CD4-positive, CD25-positive, alpha-beta regulatory T cell (primary cell): ENCODE measurements at regions not wholly inside any gene's neighbourhood (a gene's known extent, or its start where the extent isn't known, plus 50 kb on each side); places are given as distances from the start of the nearest gene placed in this dataset.

Experiments used
- ATAC-seq, 2 donors: fragments of 150-1000 bp; cut with Tn5 transposase; one replicate each; pipeline ENCODE4 v1.10.0; 2021; ENCODE audit warnings: low read depth in 2 of 2, moderate number of reproducible peaks in 2 of 2, moderate library complexity in 1 of 2
- DNase-seq, 3 donors: peaks; one replicate each; pipeline versions ENCODE4 v3.0.0 to v3.0.0-alpha.2; 2012 to 2022; ENCODE audit warnings: mixed read lengths in 1 of 3
- H3K27ac ChIP-seq: one replicate; pipeline ENCODE4 v1.7.0; 2013; ENCODE audit warnings: mild to moderate bottlenecking, low read length; ENCODE audit not compliant: insufficient read depth, poor library complexity, severe bottlenecking
- H3K27me3 ChIP-seq: one replicate; pipeline ENCODE4 v1.7.0; 2013; ENCODE audit warnings: low read length; ENCODE audit not compliant: control insufficient read depth, insufficient read depth
- H3K36me3 ChIP-seq: one replicate; pipeline ENCODE4 v1.7.0; 2013; ENCODE audit warnings: mild to moderate bottlenecking, low read length, moderate library complexity; ENCODE audit not compliant: control insufficient read depth, insufficient read depth
- H3K4me1 ChIP-seq: 2 replicates; pipeline ENCODE4 v1.7.0; 2013; ENCODE audit warnings: mild to moderate bottlenecking, low read length; ENCODE audit not compliant: insufficient read depth, control insufficient read depth, poor library complexity, severe bottlenecking
- H3K4me3 ChIP-seq: one replicate; pipeline ENCODE4 v1.7.0; 2013; ENCODE audit warnings: low read depth, mild to moderate bottlenecking, low read length, moderate library complexity
- H3K9me3 ChIP-seq, 2 experiments: 1 replicate in 1 of 2; 2 replicates in 1 of 2; pipeline ENCODE4 v1.7.0; 2013; ENCODE audit warnings: low read length in 2 of 2, mild to moderate bottlenecking in 1 of 2, moderate library complexity in 1 of 2; ENCODE audit not compliant: control insufficient read depth in 2 of 2
- H3K27ac Mint-ChIP-seq, 3 donors: one replicate each; pipeline ENCODE4 v1.8.0; 2020 to 2022; ENCODE audit warnings: mild to moderate bottlenecking in 3 of 3, mixed read lengths in 3 of 3, moderate library complexity in 2 of 3
- H3K27me3 Mint-ChIP-seq: one replicate; pipeline ENCODE4 v1.8.0; 2022; ENCODE audit warnings: mild to moderate bottlenecking, mixed read lengths
- H3K36me3 Mint-ChIP-seq: one replicate; pipeline ENCODE4 v1.8.0; 2020; ENCODE audit warnings: mixed read lengths
- H3K4me1 Mint-ChIP-seq, 4 donors: one replicate each; pipeline ENCODE4 v1.8.0; 2020 to 2022; ENCODE audit warnings: mixed read lengths in 4 of 4, mild to moderate bottlenecking in 1 of 4
- H3K4me3 Mint-ChIP-seq, 4 donors: one replicate each; pipeline ENCODE4 v1.8.0; 2020 to 2022; ENCODE audit warnings: mild to moderate bottlenecking in 4 of 4, mixed read lengths in 4 of 4, moderate library complexity in 3 of 4
- H3K9me3 Mint-ChIP-seq, 7 donors: one replicate each; pipeline ENCODE4 v1.8.0; 2020 to 2022; ENCODE audit warnings: mixed read lengths in 7 of 7, mild to moderate bottlenecking in 3 of 7, moderate library complexity in 2 of 7

DNA sequence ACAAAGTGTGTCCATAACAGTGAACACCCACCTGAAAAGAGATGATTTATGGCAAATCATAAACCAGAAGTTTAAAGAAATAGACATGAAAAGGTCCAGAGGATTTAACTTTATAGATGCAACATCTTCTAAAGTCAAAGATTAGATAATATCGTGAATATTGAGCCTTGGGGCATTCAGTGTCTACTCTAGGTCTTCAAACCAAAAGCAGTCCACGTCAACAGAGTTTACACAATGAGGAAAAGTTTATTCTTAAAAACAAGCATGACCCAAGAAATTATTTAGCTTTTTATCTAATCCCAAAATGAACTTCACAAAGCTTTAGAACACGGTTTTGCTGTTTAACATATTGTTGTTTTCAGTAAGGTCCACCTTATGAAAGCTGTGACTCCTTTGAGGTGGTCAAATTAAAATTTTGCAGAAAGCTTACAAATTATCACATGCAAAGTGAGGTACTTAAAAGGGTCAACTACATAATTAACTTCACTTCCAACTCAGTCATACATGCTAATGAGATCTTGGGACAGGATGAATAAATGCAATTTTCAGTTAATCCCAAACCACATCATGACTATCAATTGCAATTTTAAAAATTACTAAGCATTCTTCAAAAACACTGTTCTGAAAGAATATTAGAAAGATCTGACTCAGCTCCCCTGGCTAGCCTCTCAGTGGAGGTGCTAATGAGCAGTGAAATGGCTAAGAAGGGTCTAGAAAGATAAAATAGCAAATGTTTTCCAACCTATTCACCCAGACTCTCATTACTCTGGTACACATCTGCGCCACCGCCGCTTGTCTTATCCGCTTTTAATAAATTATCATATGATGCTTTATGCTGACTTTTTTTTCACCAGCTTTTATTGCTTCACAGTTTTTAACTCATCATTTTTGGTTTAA is 92.4 kb upstream of the WDR17 start:
- Mint-ChIP-seq H3K4me3 (no peak overlapping the region), H3K27me3 (peaks cover 4% of the 10 kb centered on the region), H3K4me1 (no peaks in the 10 kb centered on the region), H3K27ac (no peak overlapping the region), H3K9me3 (peaks cover 0 to 4% (median 0%) of the 10 kb centered on the region in 7 donors), H3K36me3 (no peaks in the 10 kb centered on the region)
- no peaks in the 10 kb centered on the region for H3K9me3 ChIP-seq
- H3K27ac ChIP-seq: no peak overlapping the region
- DNase-seq (no peak), ATAC-seq (no peak)
- H3K27me3 ChIP-seq: no peaks in the 10 kb centered on the region
- no peak overlapping the region for H3K4me3 ChIP-seq
- H3K4me1 ChIP-seq: no peaks in the 10 kb centered on the region
- no peaks in the 10 kb centered on the region for H3K36me3 ChIP-seq

DNA sequence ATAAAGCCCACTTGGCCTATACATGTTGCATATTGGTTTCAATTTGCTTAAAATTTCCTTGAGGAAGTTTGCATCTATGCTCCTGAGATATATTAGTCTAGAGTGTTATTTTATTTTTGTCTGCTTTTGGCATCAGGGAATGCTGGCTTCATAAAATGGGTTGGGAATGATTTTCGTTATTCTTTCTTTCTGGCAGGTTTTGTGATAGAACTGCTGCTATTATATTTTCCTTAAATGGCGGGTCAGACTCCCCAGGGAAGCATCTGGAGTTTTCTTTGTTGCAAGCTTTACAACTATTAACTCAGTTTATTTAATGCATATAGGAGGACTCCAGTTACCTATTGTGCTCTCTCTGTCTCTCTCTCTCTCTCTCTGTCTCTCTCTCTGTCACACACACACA is 82.0 kb upstream of the WDR17 start:
- DNase-seq (no peak), ATAC-seq (no peak)
- Histone ChIP-seq H3K9me3 (no peaks in the 10 kb centered on the region), H3K27ac (no peak overlapping the region), H3K27me3 (no peaks in the 10 kb centered on the region), H3K4me3 (no peak overlapping the region), H3K4me1 (no peaks in the 10 kb centered on the region), H3K36me3 (no peaks in the 10 kb centered on the region)
- Mint-ChIP-seq H3K9me3 (peaks cover 0 to 5% (median 0%) of the 10 kb centered on the region in 7 donors), H3K36me3 (no peaks in the 10 kb centered on the region), H3K27ac (no peak overlapping the region), H3K4me1 (no peaks in the 10 kb centered on the region), H3K27me3 (no peaks in the 10 kb centered on the region), H3K4me3 (no peak overlapping the region)

DNA sequence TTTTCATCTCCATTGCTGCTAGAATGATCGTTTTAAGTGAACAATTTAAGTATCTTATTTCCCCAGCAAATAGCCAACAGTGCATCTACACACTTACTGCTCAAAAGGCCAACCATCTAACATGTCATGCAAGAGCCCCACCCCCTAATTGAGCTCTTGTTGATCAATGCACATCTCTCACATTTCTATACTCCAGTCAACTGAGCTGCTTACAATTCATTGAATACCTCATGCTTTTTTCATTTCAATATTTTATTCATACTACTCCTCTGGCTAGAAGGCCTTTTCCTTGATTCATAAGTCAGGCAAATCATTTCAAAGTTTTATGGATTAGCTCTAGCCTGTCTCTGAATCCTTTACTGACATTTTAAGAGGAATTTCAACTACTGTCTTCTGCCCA is 79.0 kb upstream of the WDR17 start:
- H3K4me3 ChIP-seq: no peak overlapping the region
- H3K27ac ChIP-seq: no peak overlapping the region
- H3K4me1 ChIP-seq: no peaks in the 10 kb centered on the region
- no peaks in the 10 kb centered on the region for H3K36me3 Mint-ChIP-seq
- H3K36me3 ChIP-seq: no peaks in the 10 kb centered on the region
- H3K9me3 ChIP-seq: no peaks in the 10 kb centered on the region
- ATAC-seq (no peak), DNase-seq (no peak)
- no peaks in the 10 kb centered on the region for H3K4me1 Mint-ChIP-seq
- H3K27me3 ChIP-seq: no peaks in the 10 kb centered on the region
- peak overlapping the region in 1 of 3 donors; percentile 16 for H3K27ac Mint-ChIP-seq
- H3K4me3 Mint-ChIP-seq: no peak overlapping the region
- no peaks in the 10 kb centered on the region for H3K27me3 Mint-ChIP-seq
- H3K9me3 Mint-ChIP-seq: peaks cover 0 to 3% (median 0%) of the 10 kb centered on the region in 7 donors

DNA sequence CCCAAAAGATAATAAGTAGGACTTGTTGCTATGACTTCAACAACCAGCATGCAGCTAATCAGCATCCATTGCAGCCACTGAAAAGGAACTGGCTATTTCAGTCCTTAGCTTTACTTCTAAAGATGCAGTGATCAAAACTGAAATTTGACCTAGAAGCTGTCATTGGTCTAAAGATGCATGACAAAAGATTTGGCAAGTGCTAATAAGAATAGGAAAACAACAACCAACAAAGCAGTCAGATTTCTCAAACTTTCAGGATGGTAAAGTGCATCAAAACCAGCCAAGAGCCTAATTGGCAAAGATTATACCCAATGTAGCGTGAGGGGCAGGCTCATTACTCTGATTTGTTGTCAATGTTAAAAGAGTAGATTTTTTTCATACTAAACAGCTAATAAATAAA is 77.1 kb upstream of the WDR17 start:
- Histone ChIP-seq H3K27ac (no peak overlapping the region), H3K36me3 (no peaks in the 10 kb centered on the region), H3K4me3 (no peak overlapping the region), H3K27me3 (no peaks in the 10 kb centered on the region), H3K4me1 (no peaks in the 10 kb centered on the region), H3K9me3 (no peaks in the 10 kb centered on the region)
- Mint-ChIP-seq H3K9me3 (peaks cover 0 to 3% (median 0%) of the 10 kb centered on the region in 7 donors), H3K4me1 (no peaks in the 10 kb centered on the region), H3K4me3 (no peak overlapping the region), H3K27ac (no peak overlapping the region), H3K36me3 (no peaks in the 10 kb centered on the region), H3K27me3 (no peaks in the 10 kb centered on the region)
- no peak for DNase-seq
- ATAC-seq: no peak

DNA sequence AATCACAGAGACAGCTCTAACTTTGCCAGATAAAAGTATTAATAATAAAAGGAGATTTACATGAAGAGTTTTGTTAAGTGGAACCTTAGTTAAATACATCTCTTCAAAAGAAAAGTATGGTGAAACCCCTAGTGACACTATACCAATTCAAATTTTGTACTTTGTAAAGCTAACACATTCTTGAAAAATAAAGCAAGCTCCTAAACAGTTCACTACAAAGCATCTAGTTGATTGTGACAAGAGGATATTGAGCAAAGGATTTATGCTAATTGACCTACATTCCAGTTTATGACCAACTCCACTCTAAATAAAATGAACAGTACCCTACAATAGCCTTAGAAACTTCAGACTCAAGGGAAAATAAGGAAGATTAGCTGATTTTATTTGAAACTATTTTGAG is 69.4 kb upstream of the WDR17 start:
- no peaks in the 10 kb centered on the region for H3K4me1 Mint-ChIP-seq
- ATAC-seq (no peak), DNase-seq (no peak)
- peaks cover 12% of the 10 kb centered on the region for H3K27me3 Mint-ChIP-seq
- H3K27ac Mint-ChIP-seq: no peak overlapping the region
- no peak overlapping the region for H3K27ac ChIP-seq
- H3K27me3 ChIP-seq: peaks cover 3% of the 10 kb centered on the region
- no peak overlapping the region for H3K4me3 ChIP-seq
- no peak overlapping the region for H3K4me3 Mint-ChIP-seq
- H3K9me3 ChIP-seq: no peaks in the 10 kb centered on the region
- no peaks in the 10 kb centered on the region for H3K36me3 Mint-ChIP-seq
- peaks cover 0 to 6% (median 0%) of the 10 kb centered on the region in 7 donors for H3K9me3 Mint-ChIP-seq
- H3K4me1 ChIP-seq: no peaks in the 10 kb centered on the region
- H3K36me3 ChIP-seq: no peaks in the 10 kb centered on the region

DNA sequence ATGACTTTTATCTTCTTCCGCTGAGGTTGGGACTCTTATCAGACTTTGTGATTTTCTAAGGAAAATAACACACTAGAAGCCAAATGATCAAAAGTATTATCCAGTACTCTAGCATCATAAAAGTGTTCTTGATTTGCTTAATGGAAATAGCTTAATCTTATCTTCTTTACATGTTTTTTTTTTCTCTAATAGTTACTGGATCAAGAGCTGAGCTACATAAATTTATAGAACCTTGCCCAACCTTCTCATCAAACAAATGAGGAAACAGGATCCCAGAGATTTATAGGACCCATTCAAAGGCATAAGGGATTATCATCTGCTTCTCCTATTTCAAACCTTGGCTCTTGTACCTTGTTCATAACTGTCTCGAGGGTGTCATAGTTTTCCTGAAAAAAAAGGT is 68.3 kb upstream of the WDR17 start:
- H3K9me3 Mint-ChIP-seq: peaks cover 0 to 6% (median 0%) of the 10 kb centered on the region in 7 donors
- no peak for DNase-seq
- Histone ChIP-seq H3K9me3 (no peaks in the 10 kb centered on the region), H3K4me1 (no peaks in the 10 kb centered on the region), H3K4me3 (no peak overlapping the region), H3K36me3 (no peaks in the 10 kb centered on the region), H3K27ac (no peak overlapping the region), H3K27me3 (peaks cover 6% of the 10 kb centered on the region)
- no peaks in the 10 kb centered on the region for H3K4me1 Mint-ChIP-seq
- H3K27ac Mint-ChIP-seq: no peak overlapping the region
- H3K27me3 Mint-ChIP-seq: peaks cover 12% of the 10 kb centered on the region
- H3K4me3 Mint-ChIP-seq: no peak overlapping the region
- no peaks in the 10 kb centered on the region for H3K36me3 Mint-ChIP-seq
- ATAC-seq: no peak

DNA sequence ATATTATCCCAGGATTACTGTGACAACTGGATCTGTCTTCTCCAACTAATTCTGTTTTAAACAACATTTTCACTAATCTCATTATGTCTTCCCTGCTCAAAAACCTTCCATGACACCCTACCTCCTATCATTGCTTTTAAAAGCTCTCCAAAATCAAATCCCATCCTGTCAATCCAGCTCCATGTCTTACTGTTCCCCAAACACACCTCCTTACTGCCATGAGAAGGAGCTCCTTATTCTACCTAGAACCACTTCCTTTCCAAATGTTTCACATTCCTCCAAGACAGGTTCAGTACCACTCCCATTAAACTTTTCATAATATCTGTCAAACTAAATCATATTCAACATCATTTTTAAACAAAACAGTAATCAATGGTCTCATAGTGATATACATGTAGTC is 66.9 kb upstream of the WDR17 start:
- Histone ChIP-seq H3K4me1 (no peaks in the 10 kb centered on the region), H3K4me3 (no peak overlapping the region), H3K9me3 (no peaks in the 10 kb centered on the region), H3K27me3 (peaks cover 6% of the 10 kb centered on the region), H3K27ac (no peak overlapping the region), H3K36me3 (no peaks in the 10 kb centered on the region)
- Mint-ChIP-seq H3K4me3 (no peak overlapping the region), H3K27ac (peak overlapping the region in 1 of 3 donors; percentile 0), H3K9me3 (peaks cover 0 to 6% (median 0%) of the 10 kb centered on the region in 7 donors), H3K36me3 (no peaks in the 10 kb centered on the region), H3K27me3 (peaks cover 27% of the 10 kb centered on the region), H3K4me1 (peaks cover 0 to 3% (median under 1%) of the 10 kb centered on the region in 4 donors)
- ATAC-seq: no peak
- no peak for DNase-seq

DNA sequence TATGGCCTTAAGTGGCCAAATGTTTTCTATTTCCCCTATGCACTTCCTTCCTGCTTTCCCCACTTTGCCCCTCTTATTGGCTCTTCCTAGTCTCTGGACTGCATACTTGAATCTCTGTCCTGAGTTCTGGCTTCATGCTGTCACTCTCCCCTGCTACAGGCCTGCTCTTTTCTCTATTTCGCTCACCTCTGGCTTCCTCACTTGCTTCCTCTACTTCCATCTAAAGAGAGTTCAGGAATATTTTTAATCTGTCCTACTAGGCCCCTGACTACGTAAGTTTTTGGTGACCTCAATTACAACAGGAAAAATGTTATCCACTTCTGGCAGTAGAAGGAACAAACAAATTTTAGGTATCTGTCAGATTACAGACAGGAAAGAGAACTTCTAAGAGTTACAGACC is 65.7 kb upstream of the WDR17 start:
- peaks cover 0 to 3% (median under 1%) of the 10 kb centered on the region in 4 donors for H3K4me1 Mint-ChIP-seq
- H3K9me3 ChIP-seq: no peaks in the 10 kb centered on the region
- peaks cover 27% of the 10 kb centered on the region for H3K27me3 Mint-ChIP-seq
- H3K4me3 ChIP-seq: no peak overlapping the region
- peaks cover 0 to 6% (median 0%) of the 10 kb centered on the region in 7 donors for H3K9me3 Mint-ChIP-seq
- no peak overlapping the region for H3K27ac ChIP-seq
- H3K4me1 ChIP-seq: no peaks in the 10 kb centered on the region
- H3K4me3 Mint-ChIP-seq: no peak overlapping the region
- H3K27ac Mint-ChIP-seq: no peak overlapping the region
- no peaks in the 10 kb centered on the region for H3K36me3 ChIP-seq
- peaks cover 6% of the 10 kb centered on the region for H3K27me3 ChIP-seq
- H3K36me3 Mint-ChIP-seq: no peaks in the 10 kb centered on the region
- ATAC-seq: no peak
- DNase-seq: no peak
